HPDE6-E6E7 (cell line): ENCODE measurements at regions not wholly inside any gene's neighbourhood (a gene's known extent, or its start where the extent isn't known, plus 50 kb on each side); places are given as distances from the start of the nearest gene placed in this dataset.
A peak's percentile ranks its signal among the peaks of the same experiment; 100 is the strongest.

Experiments
- DNase-seq: peaks from one replicate; pipeline ENCODE4 v3.0.0; 2011; ENCODE audit warnings: missing footprints; ENCODE audit errors: extremely low spot score

DNA sequence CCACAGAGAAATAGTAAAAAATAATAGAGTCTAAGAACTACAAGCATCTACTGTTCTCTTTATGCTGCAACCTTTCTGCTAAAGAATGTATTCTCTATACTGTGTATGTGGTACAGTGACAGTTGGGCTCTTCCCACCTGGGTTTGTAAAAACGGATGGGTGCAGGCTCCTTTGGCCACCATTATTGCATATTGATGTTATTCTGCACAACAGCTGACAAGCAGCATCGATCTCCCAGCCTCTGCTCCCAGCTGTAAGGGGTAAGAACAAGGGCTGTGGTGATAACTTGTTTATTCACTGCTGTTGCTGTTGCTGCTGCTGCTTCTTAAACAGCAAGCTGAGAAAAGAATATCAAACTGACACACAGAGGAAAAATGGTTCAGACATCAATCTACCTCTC lies 56.1 kb downstream of the KCNRG start:
- DNase-seq, result no peak

DNA sequence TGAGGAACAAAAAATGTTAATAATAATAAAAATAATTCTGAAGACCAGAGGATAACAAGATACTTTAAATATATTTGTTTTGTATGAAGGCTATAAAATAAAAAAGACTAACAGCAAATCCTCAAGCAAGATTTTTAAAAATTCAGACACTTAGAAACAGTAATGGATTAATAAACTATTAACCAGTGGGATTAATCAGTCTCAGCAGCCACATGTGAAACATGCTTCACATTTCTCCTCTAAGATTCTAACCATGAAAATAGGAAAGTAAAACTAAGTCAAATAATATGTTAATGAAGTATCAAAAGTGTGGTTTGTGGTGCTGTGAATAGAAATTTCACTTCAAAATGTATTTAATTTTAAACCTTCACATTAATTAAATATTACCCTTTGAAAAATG lies 57.4 kb downstream of the KCNRG start:
- no peak for DNase-seq

DNA sequence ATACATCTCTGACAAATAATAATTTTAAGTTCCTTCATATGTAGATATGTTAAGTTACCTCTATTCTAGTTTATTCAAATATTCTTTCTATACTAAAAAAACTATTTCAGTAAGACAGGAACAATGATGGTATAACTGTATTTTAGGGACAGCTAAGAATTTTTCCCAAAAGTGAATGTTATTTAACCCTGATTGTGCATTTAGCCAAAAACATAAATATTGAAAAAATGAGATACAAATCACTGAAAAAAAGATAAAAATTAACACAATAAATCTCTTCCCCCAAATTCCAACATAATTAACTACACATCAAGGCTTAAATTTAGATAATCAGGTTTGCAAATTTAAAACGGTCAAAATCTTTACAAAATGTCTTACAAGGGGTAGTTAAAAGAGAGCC lies 58.1 kb downstream of the KCNRG start:
- no peak for DNase-seq

- no peak for DNase-seq
Observed at GRCh38 chr13:50074843-50075242, 59.6 kb downstream of the KCNRG start.

- no peak for DNase-seq
Observed at GRCh38 chr13:50075619-50076097, 60.4 kb downstream of the KCNRG start.

- no peak for DNase-seq
Observed at GRCh38 chr13:50077431-50077830, 62.2 kb downstream of the KCNRG start.

DNA sequence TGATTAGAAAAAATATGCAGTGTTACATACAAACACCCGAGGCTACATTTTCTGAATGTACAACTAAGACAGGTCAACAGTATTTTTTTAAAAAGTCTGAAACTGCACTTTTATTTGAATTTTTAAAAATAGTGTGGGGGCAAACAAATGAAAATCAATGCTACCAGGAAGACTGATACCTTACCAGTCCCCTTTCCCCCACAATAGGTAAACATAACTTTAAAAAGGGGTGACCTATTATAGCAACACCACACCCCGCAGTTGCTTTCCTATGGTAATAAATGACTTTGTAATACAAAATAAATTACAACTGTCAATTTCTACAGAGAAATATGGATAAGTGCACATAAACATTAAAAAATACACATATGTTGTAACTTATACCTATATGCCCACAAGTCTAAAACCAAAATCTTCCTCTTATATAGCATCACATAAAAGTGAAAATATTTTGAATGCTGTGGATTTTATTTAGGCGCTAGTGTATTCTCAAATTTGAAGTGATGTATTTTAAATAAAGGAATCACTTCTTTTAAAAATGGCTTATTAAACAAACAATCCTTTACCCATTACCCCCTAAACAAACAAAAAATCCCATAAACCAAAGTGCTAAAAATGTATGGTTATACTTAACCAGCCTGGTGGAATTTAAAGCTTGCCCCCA lies 63.1 kb downstream of the KCNRG start:
- no peak for DNase-seq

GRCh38 chr13:50078895-50079654 lies 63.8 kb downstream of the KCNRG start:
- DNase-seq, result no peak

GRCh38 chr13:50079655-50080202 lies 64.5 kb downstream of the KCNRG start:
- DNase-seq, result no peak

DNA sequence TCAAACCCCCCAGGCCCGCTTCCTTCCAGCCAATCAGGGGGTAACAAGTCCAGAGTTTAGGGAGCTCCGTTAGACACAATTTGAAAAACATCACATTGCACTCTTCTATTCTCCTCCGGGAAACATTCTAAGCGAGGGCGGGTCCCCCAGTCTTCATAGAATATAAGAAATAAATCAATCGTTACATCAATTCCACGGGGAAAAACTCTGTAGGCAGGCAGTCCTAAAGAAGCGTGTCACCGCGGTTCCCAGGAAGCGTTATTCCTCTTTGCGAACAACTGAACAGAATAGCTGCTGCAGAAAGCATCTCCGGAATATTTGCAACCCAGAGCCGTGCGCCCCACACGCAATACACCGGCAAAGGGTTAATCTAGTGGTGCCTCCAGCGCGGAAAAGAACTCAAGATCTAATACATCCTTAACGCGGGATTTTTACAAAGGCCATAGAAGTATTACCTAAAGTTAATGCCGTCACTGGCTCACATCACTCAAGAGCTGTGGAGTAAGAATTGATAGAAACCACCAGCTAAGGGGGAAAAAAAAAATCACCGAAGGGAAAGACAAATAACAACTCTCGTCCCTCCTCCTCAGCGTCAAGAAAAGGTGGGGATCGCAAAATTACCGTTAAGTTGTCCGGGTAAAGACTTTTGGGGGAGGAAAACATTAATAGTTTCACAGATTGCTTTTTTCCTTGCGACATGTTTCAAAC lies 65.1 kb downstream of the KCNRG start:
- DNase-seq, result no peak

- no peak for DNase-seq
Observed at GRCh38 chr13:50080911-50081678, 65.9 kb downstream of the KCNRG start.

GRCh38 chr13:50081679-50082425 lies 66.6 kb downstream of the KCNRG start:
- peak; percentile 58 for DNase-seq

DNA sequence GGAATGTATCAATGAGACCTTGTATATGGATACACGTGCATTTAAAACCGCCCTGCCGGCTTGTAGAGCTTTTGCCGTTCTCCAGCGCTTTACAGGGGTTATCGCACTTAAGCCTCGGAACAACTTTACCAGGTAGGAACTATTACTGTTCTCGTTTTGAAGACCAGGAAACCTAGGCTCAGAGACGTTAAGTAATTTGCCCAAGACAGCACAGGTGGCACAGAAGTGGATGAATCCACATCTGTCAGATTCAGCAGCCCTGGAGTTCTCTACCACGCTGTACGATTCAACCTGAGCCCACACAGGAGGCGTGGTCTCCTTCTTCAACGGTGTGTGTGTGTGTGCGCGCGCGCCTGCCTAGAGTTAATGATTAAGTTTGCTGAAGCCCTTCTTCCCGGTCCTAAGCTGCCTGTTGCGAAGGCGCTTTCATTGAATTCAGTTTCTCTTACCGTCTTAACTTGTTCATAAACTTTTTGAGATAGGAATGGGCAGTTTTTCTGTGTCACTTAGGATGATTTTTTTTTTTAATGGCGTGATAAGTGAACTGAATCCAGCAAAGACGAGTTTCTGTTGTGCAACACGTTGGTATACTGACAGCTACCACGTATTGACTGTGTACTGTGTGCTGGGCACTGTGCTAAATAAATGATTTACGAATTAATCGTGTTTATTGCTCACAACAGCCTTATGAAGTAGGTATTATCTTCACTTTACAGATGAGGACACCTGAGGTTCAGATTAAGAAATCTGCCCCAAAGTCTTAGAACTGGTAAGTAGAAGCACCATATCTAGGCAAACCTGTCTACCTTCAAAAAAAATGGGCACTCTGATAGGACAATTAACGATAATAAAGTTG lies 67.4 kb downstream of the KCNRG start:
- peak; percentile 40 for DNase-seq

- DNase-seq, result no peak
Observed at GRCh38 chr13:50085063-50085462, 69.8 kb downstream of the KCNRG start.

- DNase-seq, result no peak
Observed at GRCh38 chr13:50089633-50090032, 74.4 kb downstream of the KCNRG start.

- DNase-seq, result no peak
Observed at GRCh38 chr13:50090211-50090610, 75.0 kb downstream of the KCNRG start.

- DNase-seq, result no peak
Observed at GRCh38 chr13:50094615-50095293, 79.5 kb downstream of the KCNRG start.

DNA sequence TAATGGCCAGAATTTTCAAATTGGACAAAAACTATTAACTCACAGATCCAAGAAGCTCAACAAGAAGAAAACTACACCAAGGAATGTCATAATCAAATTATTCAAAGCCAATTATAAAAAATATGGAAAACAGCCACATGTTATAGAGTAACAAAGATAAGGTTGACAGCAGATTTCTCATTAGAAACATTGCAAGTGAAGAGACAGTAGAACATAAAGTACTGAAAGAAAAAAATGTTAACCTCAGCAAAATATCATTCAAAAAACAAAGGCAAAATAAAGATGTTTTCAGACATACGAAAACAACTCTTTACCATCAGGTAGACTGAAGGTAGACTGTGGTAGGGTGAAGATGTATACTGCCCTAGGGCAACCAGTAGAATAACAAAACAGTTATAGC lies 83.4 kb downstream of the KCNRG start:
- DNase-seq, result no peak

DNA sequence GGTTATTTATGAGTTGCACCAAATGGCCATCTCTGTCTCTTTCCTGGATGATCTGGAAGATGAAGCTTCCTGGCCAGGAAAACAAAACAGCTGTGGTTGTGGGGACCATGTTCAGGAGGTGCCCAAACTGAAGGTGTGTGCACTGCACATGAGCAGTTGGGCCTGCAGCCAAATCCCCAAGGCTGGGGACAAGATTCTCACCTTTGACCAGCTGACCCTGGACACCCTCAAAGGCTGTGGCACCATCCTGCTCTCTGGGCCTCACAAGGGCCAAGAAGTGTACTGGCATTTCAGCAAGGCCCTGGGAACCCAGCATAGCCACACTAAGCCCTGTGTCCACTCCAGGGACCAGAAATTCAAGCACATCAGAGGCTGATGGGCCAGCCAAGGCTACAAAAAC lies 84.2 kb downstream of the KCNRG start:
- no peak for DNase-seq
